ENCODE measurements at regions not wholly inside any gene's neighbourhood (a gene's known extent, or its start where the extent isn't known, plus 50 kb on each side); places are given as distances from the start of the nearest gene placed in this dataset.

DNA sequence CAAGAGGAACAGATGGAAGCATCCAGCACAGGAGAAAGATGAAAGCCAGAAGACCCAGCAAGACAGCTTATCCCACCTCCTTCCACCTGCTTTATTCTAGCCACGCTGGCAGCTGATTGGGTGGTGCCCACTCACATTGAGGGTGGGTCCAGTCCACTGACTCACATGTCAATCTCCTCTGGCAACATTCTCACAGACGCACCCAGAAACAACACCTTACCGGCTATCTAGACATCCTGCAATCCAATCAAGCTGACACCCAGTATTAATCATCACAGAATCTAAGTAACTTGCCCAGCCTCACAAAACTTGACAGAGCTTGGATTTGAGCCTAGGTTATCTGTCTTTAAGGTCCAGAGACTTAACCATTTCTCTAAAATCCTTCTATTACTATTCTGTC, 208.9 kb downstream of the PAH start:
- no peak for ATAC-seq
- 57 to 77% methylated on average over 1 to 3 of the region's 3 CpGs for WGBS, 2 donors (ENCODE audit: low coverage in 1 of 2)
- no peaks in the 10 kb centered on the region for H3K36me3 ChIP-seq

DNA sequence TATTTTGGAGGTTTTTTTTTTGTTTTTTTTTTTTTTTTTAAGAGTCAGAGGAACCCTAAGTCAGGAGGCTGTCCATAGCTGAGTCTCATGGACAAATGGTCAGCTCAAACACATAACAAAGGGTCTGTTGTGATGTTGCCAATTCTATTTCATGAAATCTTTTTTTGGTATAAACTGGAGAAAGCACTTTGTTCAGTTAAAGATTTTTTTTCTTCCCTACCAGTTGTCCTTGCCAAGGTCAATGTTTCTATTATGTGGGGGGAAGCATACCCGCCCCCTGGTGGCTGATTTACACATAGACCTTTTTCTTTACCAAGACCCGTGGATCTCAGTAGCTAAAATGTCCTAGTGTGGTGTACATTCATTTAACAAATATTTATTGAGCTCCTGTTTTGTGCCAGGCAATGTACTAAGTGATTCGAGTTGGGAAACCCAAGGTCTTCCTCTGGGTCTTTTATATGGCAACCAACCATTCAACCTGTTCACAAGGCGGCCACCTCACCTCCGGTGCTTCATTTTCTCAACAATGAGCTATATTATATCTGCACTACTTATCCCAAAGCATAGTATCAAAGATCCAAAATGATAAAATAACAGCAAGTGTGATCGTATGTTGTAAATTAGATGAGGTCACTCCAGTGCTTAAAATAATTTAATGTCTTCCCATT, 214.5 kb downstream of the PAH start:
- no peak for ATAC-seq
- no peaks in the 10 kb centered on the region for H3K27me3 ChIP-seq
- H3K27ac ChIP-seq, result no peak overlapping the region
- no peaks in the 10 kb centered on the region for H3K9me3 ChIP-seq
- TF ChIP-seq, protein P1, sequence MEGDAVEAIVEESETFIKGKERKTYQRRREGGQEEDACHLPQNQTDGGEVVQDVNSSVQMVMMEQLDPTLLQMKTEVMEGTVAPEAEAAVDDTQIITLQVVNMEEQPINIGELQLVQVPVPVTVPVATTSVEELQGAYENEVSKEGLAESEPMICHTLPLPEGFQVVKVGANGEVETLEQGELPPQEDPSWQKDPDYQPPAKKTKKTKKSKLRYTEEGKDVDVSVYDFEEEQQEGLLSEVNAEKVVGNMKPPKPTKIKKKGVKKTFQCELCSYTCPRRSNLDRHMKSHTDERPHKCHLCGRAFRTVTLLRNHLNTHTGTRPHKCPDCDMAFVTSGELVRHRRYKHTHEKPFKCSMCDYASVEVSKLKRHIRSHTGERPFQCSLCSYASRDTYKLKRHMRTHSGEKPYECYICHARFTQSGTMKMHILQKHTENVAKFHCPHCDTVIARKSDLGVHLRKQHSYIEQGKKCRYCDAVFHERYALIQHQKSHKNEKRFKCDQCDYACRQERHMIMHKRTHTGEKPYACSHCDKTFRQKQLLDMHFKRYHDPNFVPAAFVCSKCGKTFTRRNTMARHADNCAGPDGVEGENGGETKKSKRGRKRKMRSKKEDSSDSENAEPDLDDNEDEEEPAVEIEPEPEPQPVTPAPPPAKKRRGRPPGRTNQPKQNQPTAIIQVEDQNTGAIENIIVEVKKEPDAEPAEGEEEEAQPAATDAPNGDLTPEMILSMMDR (IDR thresholded peaks at IDR 0.05), result peak; percentile 12 to 46 (median 28)
- TF ChIP-seq POLR2AphosphoS5 (IDR thresholded peaks at IDR 0.05), result no peak
- TF ChIP-seq POLR2A (IDR thresholded peaks at IDR 0.05), result no peak
- no peak for TF ChIP-seq EP300 (IDR thresholded peaks at IDR 0.05)
- WGBS, 2 donors (ENCODE audit: low coverage in 1 of 2), result 43 to 47% methylated on average over 6 of the region's 6 CpGs
- H3K4me3 ChIP-seq, result no peak overlapping the region
- H3K36me3 ChIP-seq, result no peaks in the 10 kb centered on the region
- H3K4me1 ChIP-seq, result no peaks in the 10 kb centered on the region

More for the DNA sequence above, 208.9 kb downstream of the PAH start:
- no peaks in the 10 kb centered on the region for H3K4me1 ChIP-seq
- no peak overlapping the region for H3K27ac ChIP-seq
- no peak overlapping the region for H3K4me3 ChIP-seq
- no peaks in the 10 kb centered on the region for H3K9me3 ChIP-seq
- H3K27me3 ChIP-seq, result no peaks in the 10 kb centered on the region
- TF ChIP-seq, protein P1 (IDR thresholded peaks at IDR 0.05), result no peak
- TF ChIP-seq EP300 (IDR thresholded peaks at IDR 0.05) (no peak), POLR2AphosphoS5 (IDR thresholded peaks at IDR 0.05) (no peak), POLR2A (IDR thresholded peaks at IDR 0.05) (no peak)

DNA sequence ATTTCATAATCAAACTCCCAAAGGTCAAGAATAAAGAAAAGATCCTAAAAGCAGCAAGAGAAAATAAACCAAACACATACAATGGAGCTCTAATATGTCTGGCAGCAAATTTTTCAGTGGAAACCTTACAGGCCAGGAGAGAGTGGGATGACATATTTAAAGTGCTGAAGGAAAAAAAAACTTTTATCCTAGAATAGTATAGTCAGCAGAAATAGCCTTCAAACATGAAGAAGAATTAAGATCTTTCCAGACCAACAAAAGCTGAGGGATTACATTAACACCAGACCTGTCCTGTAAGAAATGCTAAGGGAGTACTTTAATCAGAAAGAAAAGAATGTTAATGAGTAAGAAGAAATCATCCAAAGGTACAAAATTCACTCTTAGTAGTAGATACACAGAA, 215.7 kb upstream of the IGF1 start:
- Histone ChIP-seq H3K4me1 (no peaks in the 10 kb centered on the region), H3K4me3 (no peak overlapping the region), H3K27me3 (no peaks in the 10 kb centered on the region), H3K27ac (no peak overlapping the region), H3K9me3 (peaks cover 0 to 9% (median 0%) of the 10 kb centered on the region in 3 donors), H3K36me3 (no peaks in the 10 kb centered on the region)
- TF ChIP-seq POLR2AphosphoS5 (IDR thresholded peaks at IDR 0.05) (no peak), EP300 (IDR thresholded peaks at IDR 0.05) (no peak), POLR2A (IDR thresholded peaks at IDR 0.05) (no peak)
- TF ChIP-seq, protein P1 (IDR thresholded peaks at IDR 0.05), result no peak
- no peak for ATAC-seq

DNA sequence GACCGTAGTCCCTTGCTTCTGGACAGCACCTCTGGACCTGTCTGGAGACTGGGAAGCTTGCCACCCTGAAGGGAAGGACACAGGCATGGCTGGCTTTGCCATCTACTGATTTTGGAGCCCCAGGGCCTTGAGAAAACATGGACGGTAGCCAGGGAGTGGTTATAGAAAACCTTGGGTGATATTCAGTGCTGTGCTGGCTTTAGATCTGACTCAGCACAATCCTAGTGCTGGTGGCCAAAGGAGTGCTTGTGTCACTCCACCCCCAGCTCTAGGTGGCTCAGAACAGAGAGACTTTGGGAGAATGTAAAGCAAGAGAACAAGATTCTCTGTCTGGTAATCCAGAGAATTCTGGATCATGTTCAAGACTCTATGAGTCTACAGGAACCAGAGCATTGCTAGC, 214.5 kb upstream of the IGF1 start:
- WGBS, 2 donors (ENCODE audit: low coverage in 1 of 2), result 90% methylated on average over 2 of the region's 2 CpGs; no CpG with 5 or more reads in 1 of the 2 donors
- Histone ChIP-seq H3K27me3 (no peaks in the 10 kb centered on the region), H3K9me3 (peaks cover 0 to 9% (median 0%) of the 10 kb centered on the region in 3 donors), H3K27ac (no peak overlapping the region), H3K4me1 (no peaks in the 10 kb centered on the region), H3K4me3 (no peak overlapping the region), H3K36me3 (no peaks in the 10 kb centered on the region)
- no peak for ATAC-seq
- TF ChIP-seq POLR2AphosphoS5 (IDR thresholded peaks at IDR 0.05) (no peak), POLR2A (IDR thresholded peaks at IDR 0.05) (no peak), EP300 (IDR thresholded peaks at IDR 0.05) (no peak)
- TF ChIP-seq, protein P1 (IDR thresholded peaks at IDR 0.05), result no peak

Data from gastroesophageal sphincter (tissue), 4 donors.